ENCODE measurements at regions not wholly inside any gene's neighbourhood (a gene's known extent, or its start where the extent isn't known, plus 50 kb on each side); places are given as distances from the start of the nearest gene placed in this dataset.

GRCh38 chrX:42109428-42109827 is 186.1 kb upstream of the CASK start:
- DNase-seq (no peak), ATAC-seq (no peak)
- Histone ChIP-seq H3K36me3 (no peaks in the 10 kb centered on the region), H3K27ac (no peak overlapping the region), H3K9me3 (no peaks in the 10 kb centered on the region), H3K27me3 (no peaks in the 10 kb centered on the region), H3K4me1 (no peaks in the 10 kb centered on the region), H3K4me3 (no peak overlapping the region)
- 51% methylated on average over 2 of the region's 2 CpGs for WGBS (ENCODE audit: insufficient coverage, low coverage, low lambda C conversion rate, missing lambda C conversion rate)
- TF ChIP-seq CTCF (IDR thresholded peaks at IDR 0.05) (no peak), POLR2A (IDR thresholded peaks at IDR 0.05) (no peak)
- intact Hi-C loops (cut with DNase I), result no loop called here

GRCh38 chrX:42107495-42108488 is 184.4 kb upstream of the CASK start:
- no peak overlapping the region for H3K4me3 ChIP-seq
- no peaks in the 10 kb centered on the region for H3K4me1 ChIP-seq
- TF ChIP-seq POLR2A (IDR thresholded peaks at IDR 0.05) (no peak), CTCF (IDR thresholded peaks at IDR 0.05) (no peak)
- H3K27me3 ChIP-seq, result no peaks in the 10 kb centered on the region
- DNase-seq, result no peak
- no peaks in the 10 kb centered on the region for H3K9me3 ChIP-seq
- H3K27ac ChIP-seq, result no peak overlapping the region
- intact Hi-C loops (cut with DNase I), result no loop called here
- no peaks in the 10 kb centered on the region for H3K36me3 ChIP-seq
- WGBS (ENCODE audit: insufficient coverage, low coverage, low lambda C conversion rate, missing lambda C conversion rate), result 54% methylated on average over 8 of the region's 8 CpGs
- no peak for ATAC-seq

GRCh38 chrX:42106556-42106955 is 183.2 kb upstream of the CASK start:
- WGBS (ENCODE audit: insufficient coverage, low coverage, low lambda C conversion rate, missing lambda C conversion rate), result 35% methylated on average over 2 of the region's 2 CpGs

GRCh38 chrX:42102586-42103282 is 179.4 kb upstream of the CASK start:
- DNase-seq, result no peak
- H3K27ac ChIP-seq, result no peak overlapping the region
- TF ChIP-seq POLR2A (IDR thresholded peaks at IDR 0.05) (no peak), CTCF (IDR thresholded peaks at IDR 0.05) (no peak)
- H3K36me3 ChIP-seq, result no peaks in the 10 kb centered on the region
- intact Hi-C loops (cut with DNase I), result no loop called here
- H3K27me3 ChIP-seq, result no peaks in the 10 kb centered on the region
- WGBS (ENCODE audit: insufficient coverage, low coverage, low lambda C conversion rate, missing lambda C conversion rate), result 36% methylated on average over 2 of the region's 4 CpGs
- no peak overlapping the region for H3K4me3 ChIP-seq
- H3K9me3 ChIP-seq, result no peaks in the 10 kb centered on the region
- no peaks in the 10 kb centered on the region for H3K4me1 ChIP-seq
- no peak for ATAC-seq

More at GRCh38 chrX:42106556-42106955, 183.2 kb upstream of the CASK start:
- intact Hi-C loops (cut with DNase I), result no loop called here
- ATAC-seq, result no peak
- Histone ChIP-seq H3K9me3 (no peaks in the 10 kb centered on the region), H3K4me1 (no peaks in the 10 kb centered on the region), H3K27me3 (no peaks in the 10 kb centered on the region), H3K4me3 (no peak overlapping the region), H3K27ac (no peak overlapping the region), H3K36me3 (no peaks in the 10 kb centered on the region)
- TF ChIP-seq CTCF (IDR thresholded peaks at IDR 0.05), result no peak
- no peak for TF ChIP-seq POLR2A (IDR thresholded peaks at IDR 0.05)
- DNase-seq, result no peak
